ENCODE measurements at regions not wholly inside any gene's neighbourhood (a gene's known extent, or its start where the extent isn't known, plus 50 kb on each side); places are given as distances from the start of the nearest gene placed in this dataset.

GRCh38 chr2:20900052-20900636, 77.2 kb upstream of the LDAH start:
- TF ChIP-seq ZNF174 (tag by site-specific recombination; IDR thresholded peaks at IDR 0.05), result no peak
- no peak for TF ChIP-seq ATF2 (tag by site-specific recombination; IDR thresholded peaks at IDR 0.05; ENCODE audit: low read depth)
- no peak for TF ChIP-seq CTCF (tag by site-specific recombination; IDR thresholded peaks at IDR 0.05)
- no peak for TF ChIP-seq ZBTB7A (tag by site-specific recombination; IDR thresholded peaks at IDR 0.05; ENCODE audit: low read depth)
- no peak for TF ChIP-seq ZNF623 (tag by site-specific recombination; IDR thresholded peaks at IDR 0.05)
- no peak for TF ChIP-seq ZNF202 (tag by site-specific recombination; IDR thresholded peaks at IDR 0.05; ENCODE audit: borderline replicate concordance)
- TF ChIP-seq ZNF785 (tag by site-specific recombination; IDR thresholded peaks at IDR 0.05), result no peak
- TF ChIP-seq ELK4 (IDR thresholded peaks at IDR 0.05; ENCODE audit: borderline replicate concordance, low read depth, low read length), result no peak
- TF ChIP-seq ZNF561 (tag by site-specific recombination; IDR thresholded peaks at IDR 0.05; ENCODE audit: borderline replicate concordance), result no peak
- TF ChIP-seq YY1 (tag by site-specific recombination; IDR thresholded peaks at IDR 0.05), result no peak
- no peak for TF ChIP-seq SALL2 (tag by site-specific recombination; IDR thresholded peaks at IDR 0.05; ENCODE audit: borderline replicate concordance)
- no peak for TF ChIP-seq ZNF121 (tag by site-specific recombination; IDR thresholded peaks at IDR 0.05)
- TF ChIP-seq ZBTB44 (tag by site-specific recombination; IDR thresholded peaks at IDR 0.05), result no peak
- no peak for TF ChIP-seq ZNF274 (IDR thresholded peaks at IDR 0.05; ENCODE audit: low read length)
- TF ChIP-seq ZNF274 (tag by site-specific recombination; IDR thresholded peaks at IDR 0.05; ENCODE audit: borderline replicate concordance), result no peak

All from HEK293 (cell line).